ENCODE measurements at regions not wholly inside any gene's neighbourhood (a gene's known extent, or its start where the extent isn't known, plus 50 kb on each side); places are given as distances from the start of the nearest gene placed in this dataset.

DNA sequence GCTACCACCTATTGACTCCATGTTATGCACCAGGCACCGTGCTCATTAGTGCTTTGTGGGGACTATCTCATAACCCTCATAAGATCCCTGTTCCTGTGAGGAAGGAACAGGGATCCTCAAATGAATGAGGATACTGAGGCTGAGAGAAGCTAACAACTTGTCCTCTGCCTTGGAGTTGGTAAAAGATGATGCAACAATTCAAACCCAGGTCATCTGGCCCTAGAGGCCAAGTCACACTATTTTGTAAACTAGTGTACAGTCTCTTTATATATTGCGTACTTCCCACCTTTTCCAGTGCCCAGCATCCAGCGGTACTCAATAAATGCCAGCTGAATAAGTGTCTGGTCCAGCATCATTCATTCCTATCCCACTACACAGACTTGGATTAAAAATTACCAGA, 92.6 kb downstream of the RCN1 start:
- intact Hi-C loops (cut with DNase I): loop anchor here in 1 of 10 donors (10.0 kb wide), 1 partner anchor 799 kb away; no protein-coding TSS in a partner anchor
- no peaks in the 10 kb centered on the region for H3K36me3 ChIP-seq
- H3K27ac ChIP-seq: no peak overlapping the region
- ATAC-seq (no peak), DNase-seq (no peak)
- no peaks in the 10 kb centered on the region for H3K9me3 ChIP-seq
- peaks cover 0 to 8% (median 4%) of the 10 kb centered on the region in 9 donors for H3K4me1 ChIP-seq
- no peak for TF ChIP-seq CTCF (IDR thresholded peaks at IDR 0.05)
- peaks cover 0 to 11% (median 0%) of the 10 kb centered on the region in 7 donors for H3K27me3 ChIP-seq
- WGBS, 2 donors: 95 to 97% methylated on average over 3 of the region's 3 CpGs
- no peak overlapping the region for H3K4me3 ChIP-seq

- no peaks in the 10 kb centered on the region for H3K9me3 ChIP-seq
- DNase-seq (peak in 1 of 2 donors; percentile 26), ATAC-seq (peak in 1 of 8 donors; percentile 37)
- peaks cover 0 to 8% (median 4%) of the 10 kb centered on the region in 9 donors for H3K4me1 ChIP-seq
- no peaks in the 10 kb centered on the region for H3K36me3 ChIP-seq
- no peak for TF ChIP-seq CTCF (IDR thresholded peaks at IDR 0.05)
- H3K4me3 ChIP-seq: no peak overlapping the region
- 44 to 50% methylated on average over 6 of the region's 6 CpGs for WGBS, 2 donors
- intact Hi-C loops (cut with DNase I): loop anchor here in 1 of 10 donors (10.0 kb wide), 1 partner anchor 799 kb away; no protein-coding TSS in a partner anchor
- peaks cover 0 to 11% (median 0%) of the 10 kb centered on the region in 7 donors for H3K27me3 ChIP-seq
- peak overlapping the region in 1 of 10 donors; percentile 25 for H3K27ac ChIP-seq
Observed at GRCh38 chr11:32184041-32184722, 93.3 kb downstream of the RCN1 start.

DNA sequence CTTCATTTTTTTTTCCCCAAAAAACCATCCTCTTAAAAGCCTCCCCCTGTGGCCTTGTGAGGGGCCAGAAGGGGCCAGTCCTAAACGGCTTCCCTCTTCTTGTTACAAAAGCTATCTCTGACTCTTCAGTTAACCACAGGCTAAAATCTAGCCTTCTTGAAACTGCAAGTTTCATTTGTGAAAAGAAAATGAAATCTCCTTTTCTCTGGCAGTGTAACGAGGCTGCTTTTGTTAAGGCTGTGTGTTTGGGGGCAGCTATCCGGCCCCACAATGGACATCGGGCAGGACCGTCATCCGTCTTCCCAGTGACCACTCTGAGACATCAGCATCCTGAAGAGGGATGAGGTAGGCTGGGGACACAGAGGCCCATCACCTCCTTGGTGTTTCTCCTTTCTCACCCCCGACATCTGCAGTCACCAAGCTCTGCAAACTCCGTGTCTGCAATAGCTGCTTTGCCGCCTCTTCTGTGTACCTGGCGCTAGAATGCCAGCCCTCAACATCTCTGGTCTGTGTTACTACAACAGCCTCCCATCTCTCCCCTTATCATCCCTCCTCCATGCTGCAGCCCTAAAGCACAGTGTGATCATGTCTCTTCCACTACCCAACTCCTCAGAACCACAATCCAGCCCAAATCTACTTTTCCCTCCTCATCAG, 94.0 kb downstream of the RCN1 start:
- Histone ChIP-seq H3K36me3 (no peaks in the 10 kb centered on the region), H3K27me3 (peaks cover 0 to 11% (median 0%) of the 10 kb centered on the region in 7 donors), H3K4me1 (peaks cover 0 to 8% (median 4%) of the 10 kb centered on the region in 9 donors), H3K4me3 (no peak overlapping the region), H3K27ac (peak overlapping the region in 1 of 10 donors; percentile 25), H3K9me3 (no peaks in the 10 kb centered on the region)
- DNase-seq (no peak), ATAC-seq (peak in 1 of 8 donors; percentile 17)
- WGBS, 2 donors: 83 to 90% methylated on average over 10 of the region's 10 CpGs
- intact Hi-C loops (cut with DNase I): loop anchor here in 1 of 10 donors (10.0 kb wide), 1 partner anchor 800 kb away; no protein-coding TSS in a partner anchor
- TF ChIP-seq CTCF (IDR thresholded peaks at IDR 0.05): no peak

DNA sequence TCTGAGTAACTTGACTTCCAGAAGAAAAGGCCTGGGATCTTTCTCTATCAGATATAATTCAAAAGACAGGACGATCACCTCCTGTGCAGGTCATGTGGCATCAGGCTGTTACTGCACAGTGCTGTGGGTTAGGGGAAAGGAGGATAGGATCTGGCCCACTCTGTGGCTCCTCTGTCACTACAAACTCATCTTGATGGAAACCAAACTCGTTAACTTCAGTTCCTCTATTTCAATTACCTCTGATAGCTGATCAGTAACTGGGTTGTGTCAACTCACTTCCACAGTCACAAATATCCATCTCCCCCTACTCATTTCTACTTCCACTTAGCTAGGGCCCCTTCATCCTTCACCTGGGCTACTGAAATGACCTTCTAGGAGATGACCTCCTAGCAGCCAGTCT, 95.2 kb downstream of the RCN1 start:
- DNase-seq: no peak
- no peak overlapping the region for H3K4me3 ChIP-seq
- no peaks in the 10 kb centered on the region for H3K36me3 ChIP-seq
- H3K27ac ChIP-seq: no peak overlapping the region
- peaks cover 0 to 8% (median 4%) of the 10 kb centered on the region in 9 donors for H3K4me1 ChIP-seq
- no peak for ATAC-seq
- 75 to 83% methylated on average over 2 of the region's 2 CpGs for WGBS, 2 donors
- intact Hi-C loops (cut with DNase I): loop anchor here in 1 of 10 donors (10.0 kb wide), 1 partner anchor 801 kb away; no protein-coding TSS in a partner anchor
- TF ChIP-seq CTCF (IDR thresholded peaks at IDR 0.05): no peak
- H3K9me3 ChIP-seq: no peaks in the 10 kb centered on the region
- H3K27me3 ChIP-seq: peaks cover 0 to 17% (median 0%) of the 10 kb centered on the region in 7 donors

Data from heart right ventricle (tissue), 16 donors.